Left ventricle myocardium inferior (tissue), 1 donor: ENCODE measurements at regions not wholly inside any gene's neighbourhood (a gene's known extent, or its start where the extent isn't known, plus 50 kb on each side); places are given as distances from the start of the nearest gene placed in this dataset.

Source experiments
- DNase-seq: peaks from one replicate; pipeline ENCODE4 v3.0.0-alpha.2; 2020
- H3K27ac ChIP-seq: fragments of 200-600 bp; replicated peaks from 2 replicates; pipeline ENCODE4 v1.8.0; 2021
- H3K27me3 ChIP-seq: fragments of 200-600 bp; 2 replicates; pipeline ENCODE4 v1.8.0; 2021; ENCODE audit warnings: low read depth
- H3K36me3 ChIP-seq: fragments of 200-600 bp; 2 replicates; pipeline ENCODE4 v1.8.0; 2021
- H3K4me1 ChIP-seq: fragments of 200-600 bp; 2 replicates; pipeline ENCODE4 v1.8.0; 2021
- H3K4me3 ChIP-seq: fragments of 200-600 bp; 2 replicates; pipeline ENCODE4 v1.8.0; 2021; ENCODE audit warnings: mild to moderate bottlenecking, moderate library complexity
- H3K9me3 ChIP-seq: fragments of 200-600 bp; replicated peaks from 2 replicates; pipeline ENCODE4 v1.8.0; 2021
- CTCF ChIP-seq: fragments of 200-600 bp; IDR thresholded peaks from 2 replicates; pipeline ENCODE4 v1.8.0; 2021; ENCODE audit warnings: antibody characterized with exemption, mild to moderate bottlenecking, borderline replicate concordance
- intact Hi-C: fragments of 100-400 bp; cut with micrococcal nuclease; formaldehyde crosslinking; loops from one replicate; pipeline ENCODE4 v1.11.0; 2022
- donor health status: DM: no; HTN: yes; CAD: no; lungs with severe emphysema.

GRCh38 chr16:66116163-66117002 lies 250.1 kb upstream of the CDH5 start:
- no peak for TF ChIP-seq CTCF
- intact Hi-C loops = no loop called here
- no peak for DNase-seq
- H3K4me3 ChIP-seq = no peak overlapping the region
- H3K9me3 ChIP-seq = no peaks in the 10 kb centered on the region
- H3K27me3 ChIP-seq = peaks cover 17% of the 10 kb centered on the region
- no peaks in the 10 kb centered on the region for H3K4me1 ChIP-seq
- H3K27ac ChIP-seq = no peak overlapping the region
- H3K36me3 ChIP-seq = no peaks in the 10 kb centered on the region

- Histone ChIP-seq H3K4me3 (no peak overlapping the region), H3K4me1 (no peaks in the 10 kb centered on the region), H3K9me3 (no peaks in the 10 kb centered on the region), H3K27ac (no peak overlapping the region), H3K36me3 (no peaks in the 10 kb centered on the region), H3K27me3 (peaks cover 16% of the 10 kb centered on the region)
- DNase-seq = no peak
- intact Hi-C loops = no loop called here
- no peak for TF ChIP-seq CTCF
These were observed 251.1 kb upstream of the CDH5 start for GRCh38 chr16:66115373-66115772.

DNA sequence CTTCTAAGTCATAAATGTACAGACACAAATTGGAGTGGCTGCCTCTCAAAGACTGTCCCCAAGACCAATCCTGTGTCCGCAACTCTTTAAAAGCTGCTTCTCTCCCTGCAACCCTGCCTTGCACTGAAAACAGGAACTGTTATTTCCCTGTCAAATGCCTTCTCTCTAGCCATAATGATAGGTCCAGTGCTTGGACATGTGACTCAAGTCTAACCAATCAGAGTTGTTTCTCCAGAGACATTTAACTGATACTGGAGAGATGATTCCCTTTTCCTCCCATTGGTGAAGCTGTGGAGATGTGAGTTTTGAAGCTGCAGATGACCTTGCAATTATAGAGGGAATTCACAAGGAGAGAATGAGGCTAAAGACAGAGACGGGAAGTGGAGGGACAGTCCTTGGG lies 253.3 kb upstream of the CDH5 start:
- Histone ChIP-seq H3K27me3 (peaks cover 5% of the 10 kb centered on the region), H3K27ac (no peak overlapping the region), H3K9me3 (no peaks in the 10 kb centered on the region), H3K4me1 (no peaks in the 10 kb centered on the region), H3K4me3 (no peak overlapping the region), H3K36me3 (no peaks in the 10 kb centered on the region)
- no peak for TF ChIP-seq CTCF
- no peak for DNase-seq
- intact Hi-C loops = no loop called here

DNA sequence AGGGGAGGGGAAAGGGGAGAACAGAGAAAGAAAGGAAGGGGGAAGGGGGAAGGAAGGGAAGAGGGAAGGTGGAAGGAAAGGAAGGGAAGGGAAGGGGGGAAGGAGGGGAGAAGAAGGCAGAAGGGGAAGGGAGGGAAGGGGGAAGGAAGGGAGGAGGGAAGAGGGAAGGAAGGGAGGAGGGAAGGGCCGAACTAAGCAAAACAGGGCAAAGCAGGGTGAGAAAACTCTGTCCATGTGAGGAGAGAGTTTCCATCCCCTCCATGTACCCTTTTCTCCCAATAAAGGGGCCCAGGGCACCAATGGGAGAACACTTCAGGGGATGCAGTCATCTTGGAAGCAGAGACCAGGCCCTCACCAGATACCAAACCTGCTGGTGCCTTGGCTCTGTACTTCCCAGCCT lies 256.8 kb upstream of the CDH5 start:
- Histone ChIP-seq H3K27ac (no peak overlapping the region), H3K36me3 (no peaks in the 10 kb centered on the region), H3K27me3 (peaks cover 5% of the 10 kb centered on the region), H3K4me1 (no peaks in the 10 kb centered on the region), H3K9me3 (no peaks in the 10 kb centered on the region), H3K4me3 (no peak overlapping the region)
- no peak for DNase-seq
- no peak for TF ChIP-seq CTCF
- intact Hi-C loops = no loop called here

DNA sequence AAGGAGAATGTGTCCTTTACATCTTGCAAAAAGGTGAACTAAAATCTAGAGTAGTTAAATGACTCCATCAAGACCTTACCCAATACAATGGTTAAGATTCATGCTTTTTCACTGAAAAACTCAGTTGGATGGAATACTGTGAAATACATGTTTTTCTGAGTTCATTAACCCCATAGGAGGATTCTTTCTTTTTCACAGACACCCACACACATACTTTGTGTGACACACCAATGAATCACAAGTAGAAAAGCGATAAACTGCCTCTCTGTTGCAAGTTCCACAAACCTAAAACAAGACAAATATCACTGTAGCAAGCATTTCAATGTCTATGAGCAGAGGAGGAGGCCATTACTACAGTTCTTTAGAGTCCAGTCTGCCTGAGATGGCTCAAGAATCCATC lies 258.8 kb upstream of the CDH5 start:
- no peak for TF ChIP-seq CTCF
- H3K36me3 ChIP-seq = no peaks in the 10 kb centered on the region
- peaks cover 5% of the 10 kb centered on the region for H3K27me3 ChIP-seq
- peaks cover 6% of the 10 kb centered on the region for H3K4me1 ChIP-seq
- H3K4me3 ChIP-seq = no peak overlapping the region
- no peak overlapping the region for H3K27ac ChIP-seq
- no peak for DNase-seq
- H3K9me3 ChIP-seq = no peaks in the 10 kb centered on the region
- intact Hi-C loops = no loop called here
